HFFc6 (cell line): ENCODE measurements at regions not wholly inside any gene's neighbourhood (a gene's known extent, or its start where the extent isn't known, plus 50 kb on each side); places are given as distances from the start of the nearest gene placed in this dataset.

Source experiments
- DNase-seq: peaks from one replicate; pipeline ENCODE4 v3.0.0-alpha.2; 2018
- H3K27ac Mint-ChIP-seq: 2 replicates; pipeline ENCODE4 v1.8.0; 2020; ENCODE audit warnings: mild to moderate bottlenecking, mixed read lengths
- H3K27me3 Mint-ChIP-seq: 2 replicates; pipeline ENCODE4 v1.8.0; 2021; ENCODE audit warnings: mild to moderate bottlenecking, moderate library complexity, mixed read lengths; ENCODE audit not compliant: insufficient read depth
- H3K36me3 Mint-ChIP-seq: 2 replicates; pipeline ENCODE4 v1.8.0; 2021; ENCODE audit warnings: low read depth, mixed read lengths
- H3K4me1 Mint-ChIP-seq: 2 replicates; pipeline ENCODE4 v1.8.0; 2020; ENCODE audit warnings: low read depth, mixed read lengths
- H3K4me3 Mint-ChIP-seq: 2 replicates; pipeline ENCODE4 v1.8.0; 2020; ENCODE audit warnings: mild to moderate bottlenecking, moderate library complexity, mixed read lengths
- H3K9me3 Mint-ChIP-seq: 2 replicates; pipeline ENCODE4 v1.8.0; 2020; ENCODE audit warnings: mild to moderate bottlenecking, mixed read lengths
- TF ChIP-seq, protein P1 (sequence below): fragments of 200-600 bp; sonication (generic); IDR thresholded peaks from 2 replicates; pipeline ENCODE4 v1.5.0; 2021; ENCODE audit warnings: antibody characterized with exemption, mild to moderate bottlenecking

DNA sequence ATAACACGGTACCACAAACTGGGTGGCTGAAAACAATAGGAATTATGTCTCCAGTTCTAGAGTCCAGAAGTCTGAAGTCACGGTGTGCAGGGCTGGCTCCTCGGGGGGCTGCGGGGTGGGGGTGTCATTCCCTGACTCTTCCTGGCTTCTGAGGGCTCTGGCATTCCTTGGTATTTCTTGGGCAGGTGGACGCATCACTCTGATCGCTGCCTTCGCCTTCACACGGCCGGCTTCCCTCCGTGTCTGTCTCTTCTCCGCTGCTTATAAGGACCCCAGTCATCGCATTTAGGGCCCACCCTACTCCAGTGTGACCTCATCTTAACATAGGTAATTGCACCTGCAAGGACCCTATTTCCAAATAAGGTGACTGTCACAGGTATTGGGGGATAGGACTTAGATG, 134.6 kb downstream of the CPZ start:
- H3K27me3 Mint-ChIP-seq, result peaks cover 8% of the 10 kb centered on the region
- H3K27ac Mint-ChIP-seq, result no peak overlapping the region
- no peaks in the 10 kb centered on the region for H3K36me3 Mint-ChIP-seq
- H3K4me1 Mint-ChIP-seq, result no peaks in the 10 kb centered on the region
- peaks cover 23% of the 10 kb centered on the region; the same call in 1 of the 2 replicates for H3K9me3 Mint-ChIP-seq
- H3K4me3 Mint-ChIP-seq, result no peak overlapping the region
- DNase-seq, result no peak
- TF ChIP-seq, protein P1, sequence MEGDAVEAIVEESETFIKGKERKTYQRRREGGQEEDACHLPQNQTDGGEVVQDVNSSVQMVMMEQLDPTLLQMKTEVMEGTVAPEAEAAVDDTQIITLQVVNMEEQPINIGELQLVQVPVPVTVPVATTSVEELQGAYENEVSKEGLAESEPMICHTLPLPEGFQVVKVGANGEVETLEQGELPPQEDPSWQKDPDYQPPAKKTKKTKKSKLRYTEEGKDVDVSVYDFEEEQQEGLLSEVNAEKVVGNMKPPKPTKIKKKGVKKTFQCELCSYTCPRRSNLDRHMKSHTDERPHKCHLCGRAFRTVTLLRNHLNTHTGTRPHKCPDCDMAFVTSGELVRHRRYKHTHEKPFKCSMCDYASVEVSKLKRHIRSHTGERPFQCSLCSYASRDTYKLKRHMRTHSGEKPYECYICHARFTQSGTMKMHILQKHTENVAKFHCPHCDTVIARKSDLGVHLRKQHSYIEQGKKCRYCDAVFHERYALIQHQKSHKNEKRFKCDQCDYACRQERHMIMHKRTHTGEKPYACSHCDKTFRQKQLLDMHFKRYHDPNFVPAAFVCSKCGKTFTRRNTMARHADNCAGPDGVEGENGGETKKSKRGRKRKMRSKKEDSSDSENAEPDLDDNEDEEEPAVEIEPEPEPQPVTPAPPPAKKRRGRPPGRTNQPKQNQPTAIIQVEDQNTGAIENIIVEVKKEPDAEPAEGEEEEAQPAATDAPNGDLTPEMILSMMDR, result no peak

DNA sequence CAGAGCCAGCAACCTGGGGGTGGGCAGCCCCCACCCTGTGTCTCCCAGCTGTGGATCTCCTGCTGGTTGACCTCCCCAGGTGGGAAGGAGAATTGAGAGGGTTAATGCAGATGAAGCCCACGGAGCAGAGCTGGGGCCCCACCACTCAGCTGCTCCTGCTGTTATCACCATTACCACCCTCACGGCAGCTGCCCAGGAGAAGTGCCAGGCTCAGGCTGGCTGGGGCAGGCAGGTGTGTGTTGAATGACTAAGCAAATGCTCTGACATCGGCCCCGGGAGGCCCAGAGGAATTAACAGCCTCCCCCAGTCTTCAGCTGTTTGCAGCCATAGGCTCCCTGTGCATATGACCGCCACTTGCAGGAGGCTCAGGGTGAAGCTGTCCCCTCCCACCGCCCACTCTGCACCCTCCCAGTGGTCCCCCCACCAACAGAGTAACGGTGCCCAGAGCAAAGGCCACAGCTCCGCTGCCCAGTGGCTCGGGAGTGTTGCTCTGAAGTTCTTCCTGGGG, 133.8 kb downstream of the CPZ start:
- no peaks in the 10 kb centered on the region for H3K36me3 Mint-ChIP-seq
- peaks cover 17% of the 10 kb centered on the region; the same call in 1 of the 2 replicates for H3K9me3 Mint-ChIP-seq
- no peak for DNase-seq
- no peak overlapping the region for H3K4me3 Mint-ChIP-seq
- peaks cover 7% of the 10 kb centered on the region for H3K27me3 Mint-ChIP-seq
- TF ChIP-seq, protein P1, result no peak
- H3K27ac Mint-ChIP-seq, result no peak overlapping the region
- H3K4me1 Mint-ChIP-seq, result no peaks in the 10 kb centered on the region

DNA sequence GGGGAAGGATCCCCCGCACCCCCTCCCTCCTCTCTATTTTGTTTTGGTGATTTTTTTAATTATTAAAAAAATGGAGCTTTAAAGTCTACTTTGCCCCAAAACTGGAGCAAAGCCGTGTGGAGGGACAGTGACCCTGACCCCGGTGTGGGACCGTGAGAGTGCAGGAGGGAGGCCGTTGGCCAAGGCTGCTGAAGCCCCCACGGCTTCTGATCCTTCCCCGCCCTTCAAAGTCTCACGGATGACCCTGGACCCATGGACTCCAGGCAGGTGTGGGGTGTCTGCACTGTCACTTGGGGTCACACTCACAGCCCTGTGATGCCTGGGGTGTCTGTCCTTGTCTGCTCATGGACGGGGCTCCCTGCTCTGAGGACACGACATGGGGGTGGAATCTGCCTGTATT, 133.3 kb downstream of the CPZ start:
- H3K4me1 Mint-ChIP-seq, result no peaks in the 10 kb centered on the region
- H3K4me3 Mint-ChIP-seq, result no peak overlapping the region
- H3K27ac Mint-ChIP-seq, result no peak overlapping the region
- peaks cover 15% of the 10 kb centered on the region; the same call in 1 of the 2 replicates for H3K9me3 Mint-ChIP-seq
- no peaks in the 10 kb centered on the region for H3K36me3 Mint-ChIP-seq
- TF ChIP-seq, protein P1, result no peak
- peaks cover 7% of the 10 kb centered on the region for H3K27me3 Mint-ChIP-seq
- no peak for DNase-seq

DNA sequence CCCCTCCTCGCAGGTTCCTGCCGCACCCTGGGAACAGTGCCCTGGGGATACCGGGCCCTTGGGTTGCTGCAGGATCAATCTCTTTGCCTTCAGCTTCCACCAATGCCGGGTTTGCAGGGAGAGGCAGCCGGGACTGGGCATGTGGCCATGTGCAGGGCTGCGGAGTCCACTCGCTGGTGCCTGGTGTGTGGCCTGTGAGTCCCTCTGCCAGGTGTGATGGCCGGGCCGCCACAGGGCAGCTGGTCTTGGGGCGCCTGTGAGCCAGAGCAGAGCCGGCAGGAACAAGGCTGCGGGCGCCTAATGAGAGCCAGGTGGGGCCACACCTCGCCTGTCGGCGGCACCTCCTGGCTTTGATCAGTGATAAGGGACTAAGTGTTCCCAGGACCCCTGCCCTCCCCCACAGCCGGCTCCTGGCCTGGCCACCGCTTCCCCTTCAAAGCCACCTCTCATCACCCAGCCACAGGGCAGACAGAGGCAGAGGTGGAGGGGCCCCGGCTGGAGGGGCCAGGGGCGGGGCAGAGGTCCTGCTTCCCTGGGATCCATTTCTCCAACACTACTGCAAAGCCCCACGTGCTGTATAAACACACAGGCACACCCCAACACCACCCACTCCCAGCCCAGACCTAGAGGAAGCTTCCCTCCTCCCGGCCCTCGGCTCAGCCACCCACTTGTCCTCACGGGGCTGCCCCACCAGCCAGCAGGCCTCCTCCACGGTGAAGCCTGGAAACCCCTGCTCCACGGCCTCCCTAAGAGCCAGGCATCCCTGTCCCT, 132.7 kb downstream of the CPZ start:
- DNase-seq, result no peak
- TF ChIP-seq, protein P1, result no peak
- peaks cover 7% of the 10 kb centered on the region for H3K27me3 Mint-ChIP-seq

GRCh38 chr4:8724436-8725070, 132.0 kb downstream of the CPZ start:
- TF ChIP-seq, protein P1, result no peak
- no peak overlapping the region for H3K27ac Mint-ChIP-seq
- peaks cover 10% of the 10 kb centered on the region; the same call in 1 of the 2 replicates for H3K9me3 Mint-ChIP-seq
- H3K4me1 Mint-ChIP-seq, result no peaks in the 10 kb centered on the region
- H3K4me3 Mint-ChIP-seq, result no peak overlapping the region
- peaks cover 7% of the 10 kb centered on the region for H3K27me3 Mint-ChIP-seq
- DNase-seq, result no peak
- no peaks in the 10 kb centered on the region for H3K36me3 Mint-ChIP-seq

More for the DNA sequence above, 132.7 kb downstream of the CPZ start:
- Mint-ChIP-seq H3K9me3 (peaks cover 15% of the 10 kb centered on the region; the same call in 1 of the 2 replicates), H3K27ac (no peak overlapping the region), H3K4me1 (no peaks in the 10 kb centered on the region), H3K36me3 (no peaks in the 10 kb centered on the region), H3K4me3 (no peak overlapping the region)
